ENCODE measurements at regions not wholly inside any gene's neighbourhood (a gene's known extent, or its start where the extent isn't known, plus 50 kb on each side); places are given as distances from the start of the nearest gene placed in this dataset.

DNA sequence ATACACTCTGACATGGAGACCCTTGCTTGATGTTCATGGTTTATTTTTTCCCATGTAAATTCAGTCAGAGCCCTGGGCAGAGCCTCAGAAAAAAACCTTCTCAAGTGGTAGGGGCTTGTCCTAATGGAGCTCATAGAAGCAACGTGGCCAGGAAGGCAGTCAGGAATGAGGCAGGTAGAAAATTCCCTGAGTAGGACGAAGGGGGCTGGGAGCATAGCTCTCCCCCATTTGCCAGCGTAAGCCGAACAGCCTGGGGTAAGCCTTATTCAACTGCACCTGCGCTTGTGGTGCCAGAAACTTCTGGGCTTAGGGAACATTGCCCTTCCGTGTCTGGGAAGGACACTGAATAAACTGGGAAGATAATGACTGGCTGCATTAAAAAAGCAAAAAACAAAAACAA is 238.5 kb upstream of the ROPN1 start:
- H3K4me3 ChIP-seq (ENCODE audit: low read depth, low read length), result no peak overlapping the region
- TF ChIP-seq, protein P1, sequence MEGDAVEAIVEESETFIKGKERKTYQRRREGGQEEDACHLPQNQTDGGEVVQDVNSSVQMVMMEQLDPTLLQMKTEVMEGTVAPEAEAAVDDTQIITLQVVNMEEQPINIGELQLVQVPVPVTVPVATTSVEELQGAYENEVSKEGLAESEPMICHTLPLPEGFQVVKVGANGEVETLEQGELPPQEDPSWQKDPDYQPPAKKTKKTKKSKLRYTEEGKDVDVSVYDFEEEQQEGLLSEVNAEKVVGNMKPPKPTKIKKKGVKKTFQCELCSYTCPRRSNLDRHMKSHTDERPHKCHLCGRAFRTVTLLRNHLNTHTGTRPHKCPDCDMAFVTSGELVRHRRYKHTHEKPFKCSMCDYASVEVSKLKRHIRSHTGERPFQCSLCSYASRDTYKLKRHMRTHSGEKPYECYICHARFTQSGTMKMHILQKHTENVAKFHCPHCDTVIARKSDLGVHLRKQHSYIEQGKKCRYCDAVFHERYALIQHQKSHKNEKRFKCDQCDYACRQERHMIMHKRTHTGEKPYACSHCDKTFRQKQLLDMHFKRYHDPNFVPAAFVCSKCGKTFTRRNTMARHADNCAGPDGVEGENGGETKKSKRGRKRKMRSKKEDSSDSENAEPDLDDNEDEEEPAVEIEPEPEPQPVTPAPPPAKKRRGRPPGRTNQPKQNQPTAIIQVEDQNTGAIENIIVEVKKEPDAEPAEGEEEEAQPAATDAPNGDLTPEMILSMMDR (IDR thresholded peaks at IDR 0.05; ENCODE audit: low read depth, low read length), result no peak

DNA sequence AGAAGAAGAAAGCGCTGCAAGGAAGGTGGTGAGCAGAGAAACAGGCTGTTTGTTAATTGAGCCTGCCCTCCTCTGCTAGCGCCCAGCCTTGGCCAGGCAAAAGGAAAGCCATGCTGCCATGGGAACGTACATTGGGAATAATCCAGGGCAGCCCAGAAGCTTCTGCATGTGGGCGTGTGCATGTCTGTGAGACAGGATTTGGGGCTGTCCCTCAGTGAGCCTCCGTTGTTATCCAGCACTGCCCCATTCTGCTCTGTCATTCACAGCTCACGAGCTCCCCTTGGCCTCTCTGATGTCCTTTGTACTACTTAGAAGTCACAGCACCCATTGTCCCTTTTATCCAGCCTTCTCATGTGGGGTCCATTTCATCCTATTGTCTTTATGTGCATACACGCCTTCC is 239.1 kb upstream of the ROPN1 start:
- TF ChIP-seq, protein P1 (IDR thresholded peaks at IDR 0.05; ENCODE audit: low read depth, low read length), result no peak
- no peak overlapping the region for H3K4me3 ChIP-seq (ENCODE audit: low read depth, low read length)

GRCh38 chr3:124234852-124235252 is 242.9 kb upstream of the ROPN1 start:
- TF ChIP-seq, protein P1 (IDR thresholded peaks at IDR 0.05; ENCODE audit: low read depth, low read length), result no peak
- no peak overlapping the region for H3K4me3 ChIP-seq (ENCODE audit: low read depth, low read length)

GRCh38 chr3:124235446-124235845 is 243.5 kb upstream of the ROPN1 start:
- H3K4me3 ChIP-seq (ENCODE audit: low read depth, low read length), result no peak overlapping the region
- TF ChIP-seq, protein P1 (IDR thresholded peaks at IDR 0.05; ENCODE audit: low read depth, low read length), result no peak

- H3K4me3 ChIP-seq (ENCODE audit: low read depth, low read length), result no peak overlapping the region
- TF ChIP-seq, protein P1 (IDR thresholded peaks at IDR 0.05; ENCODE audit: low read depth, low read length), result no peak
Measured at GRCh38 chr3:124243177-124243859, 251.4 kb upstream of the ROPN1 start.

DNA sequence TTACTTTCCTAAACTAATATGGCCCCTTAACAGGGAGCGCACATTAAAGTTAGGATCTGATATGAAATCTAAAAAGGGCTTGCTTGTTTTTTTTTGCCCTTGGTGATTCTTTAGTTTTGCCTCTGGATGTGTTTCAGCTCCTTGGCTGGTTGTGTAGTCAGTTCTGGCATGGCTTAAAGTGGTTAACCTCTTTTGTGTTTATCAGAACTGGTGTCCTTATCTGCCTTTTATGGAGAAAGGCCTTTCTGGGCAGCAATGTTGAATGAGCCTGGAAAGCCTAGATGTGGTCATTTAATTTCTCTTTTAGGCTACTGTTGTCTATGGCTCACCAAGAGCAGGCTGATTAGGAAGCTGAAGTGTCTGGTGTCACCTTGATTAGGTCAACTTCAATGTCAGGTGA is 254.5 kb upstream of the ROPN1 start:
- TF ChIP-seq, protein P1 (IDR thresholded peaks at IDR 0.05; ENCODE audit: low read depth, low read length), result no peak
- H3K4me3 ChIP-seq (ENCODE audit: low read depth, low read length), result no peak overlapping the region

GRCh38 chr3:124246949-124247348 is 255.0 kb upstream of the ROPN1 start:
- H3K4me3 ChIP-seq (ENCODE audit: low read depth, low read length), result no peak overlapping the region
- TF ChIP-seq, protein P1 (IDR thresholded peaks at IDR 0.05; ENCODE audit: low read depth, low read length), result no peak
